DOHH2 (cell line): ENCODE measurements at regions not wholly inside any gene's neighbourhood (a gene's known extent, or its start where the extent isn't known, plus 50 kb on each side); places are given as distances from the start of the nearest gene placed in this dataset.

Experiments
- H3F3A ChIP-seq: fragments of 200-600 bp; sonication (generic), shearing (Covaris generic); 2 replicates; pipeline ENCODE4 v1.6.0; 2016; ENCODE audit warnings: antibody characterized with exemption, mild to moderate bottlenecking; ENCODE audit not compliant: control insufficient read depth, insufficient read depth
- H3K27ac ChIP-seq: fragments of 200-600 bp; sonication (generic); 2 replicates; pipeline ENCODE4 v1.5.1; 2014; ENCODE audit warnings: low read depth, mild to moderate bottlenecking, low read length, moderate library complexity
- H3K27me3 ChIP-seq: fragments of 200-600 bp; sonication (generic); 2 replicates; pipeline ENCODE4 v1.6.1; 2014; ENCODE audit warnings: mild to moderate bottlenecking, low read length, mixed read lengths; ENCODE audit not compliant: control insufficient read depth
- H3K36me3 ChIP-seq: fragments of 200-600 bp; sonication (generic); 2 replicates; pipeline ENCODE4 v1.6.1; 2014; ENCODE audit warnings: mild to moderate bottlenecking, low read length, moderate library complexity, mixed read lengths; ENCODE audit not compliant: control insufficient read depth
- H3K4me1 ChIP-seq: fragments of 200-600 bp; sonication (generic); 2 replicates; pipeline ENCODE4 v1.6.1; 2014; ENCODE audit warnings: mild to moderate bottlenecking, low read length, mixed read lengths; ENCODE audit not compliant: control insufficient read depth
- H3K4me2 ChIP-seq: fragments of 200-600 bp; sonication (generic); 2 replicates; pipeline ENCODE4 v1.6.0; 2014; ENCODE audit warnings: mild to moderate bottlenecking, low read length, moderate library complexity
- H3K4me3 ChIP-seq: fragments of 200-600 bp; sonication (generic); 2 replicates; pipeline ENCODE4 v1.5.1; 2014; ENCODE audit warnings: mild to moderate bottlenecking, low read length, mixed read lengths
- H3K79me2 ChIP-seq: fragments of 200-600 bp; sonication (generic); 2 replicates; pipeline ENCODE4 v1.6.1; 2014; ENCODE audit warnings: mild to moderate bottlenecking, low read length, mixed read lengths; ENCODE audit not compliant: control insufficient read depth
- H3K9me2 ChIP-seq: fragments of 200-600 bp; sonication (generic); replicated peaks from 2 replicates; pipeline ENCODE4 v1.6.1; 2014; ENCODE audit warnings: mild to moderate bottlenecking, low read length, mixed read lengths; ENCODE audit not compliant: control insufficient read depth
- H3K9me3 ChIP-seq: fragments of 200-600 bp; sonication (generic); 2 replicates; pipeline ENCODE4 v1.6.1; 2014; ENCODE audit warnings: antibody characterized with exemption, low read length, mixed read lengths; ENCODE audit not compliant: control insufficient read depth, insufficient read depth
- H4K20me1 ChIP-seq: fragments of 200-600 bp; sonication (generic); 2 replicates; pipeline ENCODE4 v1.6.0; 2014; ENCODE audit warnings: low read depth, mild to moderate bottlenecking, antibody characterized with exemption, low read length, moderate library complexity; ENCODE audit not compliant: control insufficient read depth, insufficient read depth
- CTCF ChIP-seq: fragments of 200-600 bp; sonication (generic); IDR thresholded peaks from one replicate; pipeline ENCODE4 v1.5.1; 2014; ENCODE audit warnings: antibody characterized with exemption, mild to moderate bottlenecking, low read depth, low read length; ENCODE audit not compliant: poor library complexity, severe bottlenecking
- EZH2phosphoT487 ChIP-seq: fragments of 200-600 bp; sonication (generic); IDR thresholded peaks from 2 replicates; pipeline ENCODE4 v1.6.1; 2017; ENCODE audit warnings: borderline replicate concordance, mild to moderate bottlenecking, antibody characterized with exemption, low read length, moderate library complexity, mixed read lengths

GRCh38 chr2:181169503-181169902 is 189.1 kb downstream of the UBE2E3 start:
- Histone ChIP-seq H3K4me2 (no peak overlapping the region), H4K20me1 (no peaks in the 10 kb centered on the region), H3K4me1 (peaks cover 10% of the 10 kb centered on the region), H3K79me2 (no peaks in the 10 kb centered on the region), H3K4me3 (no peak overlapping the region), H3K36me3 (no peaks in the 10 kb centered on the region), H3K9me2 (no peaks in the 10 kb centered on the region), H3K27me3 (no peaks in the 10 kb centered on the region), H3F3A (no peaks in the 10 kb centered on the region), H3K27ac (no peak overlapping the region), H3K9me3 (0 out of 2 replicates have a peak, but pooled peaks cover 5% of the 10 kb centered on the region)
- TF ChIP-seq CTCF (no peak), EZH2phosphoT487 (no peak)

GRCh38 chr2:181170256-181170655 is 189.9 kb downstream of the UBE2E3 start:
- 0 out of 2 replicates have a peak, but pooled peaks cover 5% of the 10 kb centered on the region for H3K9me3 ChIP-seq
- H3K4me3 ChIP-seq: no peak overlapping the region
- TF ChIP-seq CTCF (no peak), EZH2phosphoT487 (no peak)
- no peaks in the 10 kb centered on the region for H3K79me2 ChIP-seq
- no peaks in the 10 kb centered on the region for H3F3A ChIP-seq
- H3K36me3 ChIP-seq: no peaks in the 10 kb centered on the region
- no peaks in the 10 kb centered on the region for H4K20me1 ChIP-seq
- no peaks in the 10 kb centered on the region for H3K9me2 ChIP-seq
- H3K27me3 ChIP-seq: no peaks in the 10 kb centered on the region
- no peak overlapping the region for H3K27ac ChIP-seq
- H3K4me2 ChIP-seq: no peak overlapping the region
- H3K4me1 ChIP-seq: peaks cover 3% of the 10 kb centered on the region

- TF ChIP-seq EZH2phosphoT487: no peak
- TF ChIP-seq CTCF: no peak
- no peaks in the 10 kb centered on the region for H3K79me2 ChIP-seq
- H3K4me1 ChIP-seq: no peaks in the 10 kb centered on the region
- no peaks in the 10 kb centered on the region for H3K9me3 ChIP-seq
- no peak overlapping the region for H3K27ac ChIP-seq
- no peaks in the 10 kb centered on the region for H3K27me3 ChIP-seq
- H4K20me1 ChIP-seq: no peaks in the 10 kb centered on the region
- H3K36me3 ChIP-seq: no peaks in the 10 kb centered on the region
- H3F3A ChIP-seq: no peaks in the 10 kb centered on the region
- H3K9me2 ChIP-seq: no peaks in the 10 kb centered on the region
- H3K4me2 ChIP-seq: no peak overlapping the region
- H3K4me3 ChIP-seq: no peak overlapping the region
These were observed 192.3 kb downstream of the UBE2E3 start for GRCh38 chr2:181172676-181173075.
